Stromal cell of bone marrow (primary cell): ENCODE measurements at regions not wholly inside any gene's neighbourhood (a gene's known extent, or its start where the extent isn't known, plus 50 kb on each side); places are given as distances from the start of the nearest gene placed in this dataset.
A peak's percentile ranks its signal among the peaks of the same experiment; 100 is the strongest.

Experiments
- DNase-seq: peaks from one replicate; pipeline ENCODE4 v3.0.0-alpha.2; 2012; ENCODE audit warnings: low read depth

DNA sequence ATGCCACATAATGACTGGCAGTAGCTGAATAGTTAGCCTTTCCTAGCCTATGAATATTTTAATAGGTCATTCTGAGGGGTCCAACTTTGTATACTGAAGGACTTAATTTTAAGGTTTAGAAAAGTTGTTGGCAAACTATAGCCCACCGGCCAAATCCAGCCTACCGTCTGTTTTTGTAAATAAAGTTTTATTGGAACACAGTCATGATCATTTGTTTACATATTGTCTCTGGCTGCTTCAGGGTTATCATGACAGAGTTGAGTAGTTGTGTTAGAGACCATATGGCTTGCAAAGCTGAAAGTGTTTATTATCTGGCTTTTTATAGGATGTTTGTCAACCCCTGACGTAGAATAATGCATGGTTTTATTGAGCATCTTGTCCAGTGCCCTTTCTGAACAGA lies 73.4 kb downstream of the NTMT2 start:
- no peak for DNase-seq

- DNase-seq, result peak; percentile 65
Observed at GRCh38 chr1:170221031-170221430, 75.3 kb downstream of the NTMT2 start.

DNA sequence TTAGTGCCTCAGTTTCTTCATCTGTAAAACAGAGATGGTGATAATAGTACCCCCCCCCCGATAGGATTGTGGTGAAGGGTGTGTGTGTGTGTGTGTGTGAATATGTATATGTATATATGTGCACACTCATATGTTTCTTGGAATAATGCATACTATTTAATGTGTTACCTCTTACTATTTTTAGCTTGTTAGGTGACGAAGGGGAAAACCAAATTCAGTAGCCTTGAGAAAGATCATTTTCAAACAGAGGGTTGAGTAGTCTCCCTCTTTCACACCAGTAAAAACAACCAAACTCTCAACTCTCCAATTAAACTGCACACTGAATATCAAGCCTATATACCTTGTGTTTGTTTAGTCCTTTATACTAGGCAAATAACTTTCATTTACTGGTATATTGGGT lies 75.7 kb downstream of the NTMT2 start:
- no peak for DNase-seq

DNA sequence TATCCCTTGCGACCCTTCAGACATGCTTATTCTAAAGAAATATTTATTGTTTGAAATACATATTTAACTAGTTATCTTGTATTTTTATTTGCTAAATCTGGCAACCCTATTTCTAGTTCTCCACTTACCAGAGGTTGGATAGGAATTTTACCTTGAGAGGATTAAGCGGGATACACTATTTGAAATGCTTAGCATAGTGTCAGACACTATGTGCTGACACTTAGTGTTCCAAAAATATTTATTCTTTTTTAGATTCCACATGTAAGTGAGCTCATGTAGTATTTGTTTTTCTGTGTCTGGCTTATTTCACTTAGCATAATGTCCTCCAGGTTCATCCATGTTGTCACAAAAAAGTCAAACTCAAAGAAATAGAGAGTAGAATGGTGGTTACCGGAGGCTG lies 78.7 kb downstream of the NTMT2 start:
- no peak for DNase-seq

DNA sequence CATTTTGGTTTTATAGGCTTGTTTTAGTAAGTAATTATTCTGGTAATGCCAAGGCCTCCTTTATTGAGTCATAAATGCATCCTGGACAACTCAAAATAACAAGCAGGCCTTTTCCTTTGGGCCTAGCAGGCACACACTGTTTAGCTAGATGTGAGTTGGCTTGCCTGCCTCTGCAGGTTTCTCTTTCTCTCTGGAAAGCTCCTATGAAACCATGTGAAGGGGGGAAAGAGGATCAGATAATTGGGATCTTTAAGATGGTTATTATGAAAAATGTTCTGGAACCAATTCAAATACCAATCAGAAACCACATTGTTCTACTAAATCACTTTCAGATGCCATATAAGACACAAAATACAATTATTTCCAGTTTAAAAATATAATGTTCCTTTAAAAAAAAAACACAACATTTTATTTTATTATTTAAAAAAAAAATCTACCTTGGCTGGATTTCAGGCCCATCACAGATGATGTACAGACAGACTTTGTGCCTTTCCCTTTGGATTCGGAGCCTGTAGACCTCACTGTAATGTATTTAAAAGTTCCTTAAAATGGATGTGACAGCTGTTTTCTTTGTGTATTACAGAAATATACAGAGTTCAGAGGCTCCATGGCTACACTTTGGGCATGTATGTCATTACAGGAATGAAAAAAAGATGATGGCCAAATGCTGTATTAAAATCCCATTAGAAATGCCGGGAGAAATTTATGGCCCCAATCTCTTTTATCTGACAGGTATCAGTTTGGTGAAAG lies 80.2 kb downstream of the NTMT2 start:
- DNase-seq, result peak; percentile 59

DNA sequence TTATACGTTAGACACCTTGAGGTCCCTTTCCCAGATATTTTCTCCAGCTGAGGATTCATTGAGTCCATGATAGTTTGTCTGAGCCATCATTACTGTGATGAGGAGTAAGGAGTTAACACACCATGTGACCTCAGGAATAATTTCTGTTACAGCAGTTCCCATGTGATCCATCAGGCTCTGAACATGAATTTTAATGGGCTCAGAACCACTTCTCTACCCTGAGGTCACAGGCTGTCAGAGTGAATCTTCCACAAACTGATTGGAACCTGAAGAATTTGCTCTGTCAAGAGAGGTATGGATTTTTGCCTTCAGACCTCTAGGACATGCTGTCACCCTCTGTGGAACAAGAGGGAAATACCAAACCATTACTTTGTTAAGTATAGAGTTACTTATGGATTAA lies 81.0 kb downstream of the NTMT2 start:
- DNase-seq, result no peak

DNA sequence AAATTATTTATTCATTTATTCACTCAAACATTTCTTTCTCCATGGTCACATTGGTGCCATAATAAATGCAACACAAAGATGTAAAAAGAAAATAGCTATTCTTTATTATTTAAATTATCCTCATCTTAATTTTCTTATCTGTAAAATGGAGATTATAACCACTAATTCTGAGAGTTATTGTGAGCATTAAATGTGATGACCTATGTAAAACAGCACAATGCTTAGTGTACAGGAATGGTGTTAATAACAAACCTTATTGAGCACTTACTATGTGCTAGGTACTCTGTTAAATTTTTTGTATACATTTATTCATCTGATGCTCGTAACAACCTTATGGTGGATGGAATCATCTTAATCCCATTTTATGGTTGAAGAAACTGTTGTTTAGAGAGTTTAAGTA lies 84.6 kb downstream of the NTMT2 start:
- no peak for DNase-seq

DNA sequence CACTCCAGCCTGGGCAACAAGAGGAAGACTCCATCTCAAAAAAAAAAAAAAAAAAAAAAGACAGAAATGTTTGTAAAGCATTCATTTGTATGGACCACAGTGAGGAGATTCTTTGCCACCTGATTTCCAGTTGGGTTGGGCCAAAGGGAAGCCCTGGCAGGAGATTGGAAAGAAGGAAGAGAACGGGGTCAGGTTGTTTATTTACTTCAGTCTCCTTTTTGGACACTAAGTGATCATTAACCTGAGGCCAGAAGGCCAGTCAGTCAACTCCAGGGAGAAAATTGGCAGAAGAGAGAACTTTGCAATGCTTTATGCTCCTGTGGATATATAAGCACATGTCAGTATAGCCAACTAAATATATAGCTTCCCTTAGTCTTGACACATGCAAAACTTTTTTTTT lies 85.9 kb downstream of the NTMT2 start:
- no peak for DNase-seq

GRCh38 chr1:170238704-170239391 lies 93.1 kb downstream of the NTMT2 start:
- DNase-seq, result no peak

GRCh38 chr1:170239445-170239844 lies 93.7 kb downstream of the NTMT2 start:
- no peak for DNase-seq

DNA sequence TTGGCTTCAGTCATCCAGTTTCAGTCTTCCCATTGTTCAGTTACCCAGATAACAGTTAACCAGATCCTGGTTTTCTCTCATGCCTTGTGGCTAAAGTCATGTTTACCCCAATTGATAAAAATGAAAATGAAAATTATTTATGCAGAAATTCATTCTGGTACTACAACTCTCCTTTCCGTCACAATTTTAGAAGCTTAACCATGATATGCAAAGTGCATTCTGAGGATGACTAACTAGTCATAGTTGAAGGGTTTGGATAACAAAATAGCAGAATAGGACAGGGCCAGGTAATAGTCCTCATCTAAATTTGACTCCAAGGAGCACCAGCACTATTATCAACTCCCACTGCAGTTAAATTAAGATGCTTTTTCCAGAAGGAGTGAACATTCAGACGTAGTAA lies 94.7 kb downstream of the NTMT2 start:
- DNase-seq, result no peak

GRCh38 chr1:170241266-170241851 lies 95.6 kb downstream of the NTMT2 start:
- DNase-seq, result no peak

GRCh38 chr1:170247751-170248521 lies 102.2 kb downstream of the NTMT2 start:
- DNase-seq, result peak; percentile 28

DNA sequence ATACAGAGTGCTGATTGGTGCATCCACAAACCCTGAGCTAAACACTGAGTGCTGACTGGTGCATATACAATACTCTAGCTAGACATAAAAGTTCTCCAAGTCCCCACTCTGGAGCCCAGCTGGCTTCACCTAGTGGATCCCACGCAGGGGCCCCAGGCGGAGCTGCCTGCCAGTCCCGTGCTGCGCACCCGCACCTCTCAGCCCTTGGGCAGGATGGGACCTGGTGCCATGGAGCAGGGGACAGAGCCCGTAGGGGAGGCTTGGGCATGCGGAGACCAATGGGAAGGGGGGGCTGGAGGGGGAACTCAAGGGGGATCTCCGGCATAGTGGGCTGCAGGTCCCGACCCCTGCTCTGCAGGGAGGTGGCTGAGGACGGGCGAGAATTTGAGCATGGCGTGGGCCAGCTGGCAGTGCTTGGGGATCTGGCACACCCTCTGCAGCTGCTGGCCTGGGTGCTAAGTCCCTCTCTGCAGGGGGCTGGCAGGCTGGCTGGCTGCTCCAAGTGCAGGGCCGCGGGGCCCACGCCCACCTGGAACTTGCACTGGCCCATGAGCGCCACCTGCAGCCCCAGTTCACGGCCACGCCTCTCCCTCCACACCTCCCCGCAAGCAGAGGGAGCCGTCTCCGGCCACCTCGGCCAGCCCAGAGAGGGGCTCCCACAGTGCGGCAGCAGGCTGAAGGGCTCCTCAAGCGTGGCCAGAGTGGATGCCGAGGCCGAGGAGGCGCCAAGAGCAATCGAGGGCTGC lies 104.9 kb downstream of the NTMT2 start:
- no peak for DNase-seq

DNA sequence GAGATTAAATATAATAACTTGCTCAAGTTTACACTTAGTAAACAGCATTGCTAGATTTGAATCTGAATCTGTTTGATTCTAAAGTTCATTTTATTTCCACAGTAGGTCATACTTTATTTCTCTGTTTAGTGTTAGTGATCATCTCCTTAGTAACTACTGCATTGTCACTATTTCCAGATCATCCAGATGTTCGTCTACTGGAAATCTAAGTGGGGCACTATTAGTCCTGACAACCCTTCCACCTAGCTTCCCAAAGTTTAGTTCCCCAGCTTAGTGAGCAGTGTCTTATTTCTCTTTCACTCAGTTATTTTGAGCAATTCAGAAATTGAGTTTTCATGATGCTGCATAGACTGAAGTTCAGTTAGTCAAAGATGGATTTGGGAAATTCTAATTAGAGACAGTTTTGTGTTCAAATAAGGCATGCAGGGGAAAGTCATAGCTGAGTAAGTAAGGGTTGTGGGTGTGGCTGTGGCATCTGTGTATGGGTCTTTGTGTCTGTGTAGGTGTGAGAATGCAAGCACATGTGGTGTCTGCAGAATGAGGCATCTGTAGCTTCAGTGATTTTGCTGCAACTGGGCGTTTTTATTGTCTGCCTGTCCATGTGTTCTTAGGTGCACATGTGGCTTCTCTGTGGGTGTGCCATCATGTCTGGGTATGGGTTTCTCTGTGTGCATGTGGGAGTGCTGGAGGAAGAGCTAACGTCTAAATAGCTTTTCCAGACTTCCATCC lies 107.3 kb downstream of the NTMT2 start:
- no peak for DNase-seq

GRCh38 chr1:170254371-170254770 lies 108.6 kb downstream of the NTMT2 start:
- no peak for DNase-seq

DNA sequence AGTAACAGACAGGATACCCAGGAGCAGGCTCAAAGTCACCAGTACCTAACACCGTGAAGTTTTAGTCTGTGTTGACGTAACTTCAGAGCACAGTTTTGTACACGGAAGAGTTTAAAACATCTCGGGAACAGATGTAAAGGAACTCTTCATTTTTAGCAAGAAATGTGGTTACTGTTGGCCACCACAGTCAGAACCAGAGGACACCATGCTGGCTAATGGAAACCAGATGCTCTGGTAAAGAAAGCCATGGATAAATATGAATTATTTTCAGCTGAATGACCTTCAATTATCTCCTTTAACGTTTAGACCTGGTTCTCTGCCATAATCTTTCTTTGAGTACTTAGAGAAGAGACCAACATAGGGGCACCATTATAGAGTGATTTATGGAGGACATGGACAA lies 115.9 kb downstream of the NTMT2 start:
- DNase-seq, result peak; percentile 40

DNA sequence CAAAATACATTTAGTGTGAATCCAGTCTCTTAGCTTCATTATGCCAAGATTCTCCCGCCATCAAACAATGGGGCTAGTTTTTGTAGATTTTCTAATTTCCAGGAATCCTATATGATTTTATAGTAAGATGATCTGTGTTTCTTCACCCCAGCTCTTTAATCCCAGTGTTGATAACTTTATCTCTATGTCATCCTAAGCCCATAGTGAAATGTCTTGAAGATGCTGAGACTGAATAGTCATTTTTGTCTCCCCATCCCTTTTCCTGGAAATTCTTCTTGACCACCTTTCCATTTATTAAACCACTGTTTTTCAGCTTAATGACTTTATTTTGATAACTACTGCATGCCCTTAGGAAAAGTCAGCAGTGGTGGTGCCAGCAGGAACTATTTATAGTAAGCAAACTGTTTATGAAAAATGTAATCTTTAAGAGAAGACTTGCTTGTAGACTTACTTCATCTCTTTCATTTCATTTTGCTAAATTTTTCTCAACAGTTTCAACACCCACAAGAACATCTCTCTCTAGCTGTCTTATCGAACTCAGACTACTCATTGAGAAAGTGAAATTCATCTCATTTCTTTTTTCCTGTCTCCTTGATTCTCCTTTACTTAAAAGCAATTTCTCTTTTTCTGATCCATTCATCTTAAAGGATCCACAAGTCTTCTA lies 116.6 kb downstream of the NTMT2 start:
- DNase-seq, result no peak

- no peak for DNase-seq
Observed at GRCh38 chr1:170265234-170265633, 119.5 kb downstream of the NTMT2 start.

GRCh38 chr1:170267317-170267716 lies 121.6 kb downstream of the NTMT2 start:
- DNase-seq, result no peak
